Astrocyte of the cerebellum (primary cell): ENCODE measurements at regions not wholly inside any gene's neighbourhood (a gene's known extent, or its start where the extent isn't known, plus 50 kb on each side); places are given as distances from the start of the nearest gene placed in this dataset.
A peak's percentile ranks its signal among the peaks of the same experiment; 100 is the strongest.

Source experiments
- DNase-seq: peaks from one replicate; pipeline ENCODE4 v3.0.0-alpha.2; 2011; ENCODE audit warnings: low read depth
- H3K4me3 ChIP-seq: 2 replicates; pipeline ENCODE4 v1.5.1; 2011; ENCODE audit warnings: mild to moderate bottlenecking, low read depth, low read length, moderate library complexity
- in situ Hi-C: cut with HindIII; loops from 2 replicates; pipeline ENCODE4 v1.10.0; 2017; ENCODE audit warnings: low sequenced_read_pairs
- TF ChIP-seq, protein P1 (sequence below): IDR thresholded peaks from 2 replicates; pipeline ENCODE4 v1.5.1; 2012; ENCODE audit warnings: low read length, low read depth, moderate library complexity, mild to moderate bottlenecking; ENCODE audit errors: missing control alignments

DNA sequence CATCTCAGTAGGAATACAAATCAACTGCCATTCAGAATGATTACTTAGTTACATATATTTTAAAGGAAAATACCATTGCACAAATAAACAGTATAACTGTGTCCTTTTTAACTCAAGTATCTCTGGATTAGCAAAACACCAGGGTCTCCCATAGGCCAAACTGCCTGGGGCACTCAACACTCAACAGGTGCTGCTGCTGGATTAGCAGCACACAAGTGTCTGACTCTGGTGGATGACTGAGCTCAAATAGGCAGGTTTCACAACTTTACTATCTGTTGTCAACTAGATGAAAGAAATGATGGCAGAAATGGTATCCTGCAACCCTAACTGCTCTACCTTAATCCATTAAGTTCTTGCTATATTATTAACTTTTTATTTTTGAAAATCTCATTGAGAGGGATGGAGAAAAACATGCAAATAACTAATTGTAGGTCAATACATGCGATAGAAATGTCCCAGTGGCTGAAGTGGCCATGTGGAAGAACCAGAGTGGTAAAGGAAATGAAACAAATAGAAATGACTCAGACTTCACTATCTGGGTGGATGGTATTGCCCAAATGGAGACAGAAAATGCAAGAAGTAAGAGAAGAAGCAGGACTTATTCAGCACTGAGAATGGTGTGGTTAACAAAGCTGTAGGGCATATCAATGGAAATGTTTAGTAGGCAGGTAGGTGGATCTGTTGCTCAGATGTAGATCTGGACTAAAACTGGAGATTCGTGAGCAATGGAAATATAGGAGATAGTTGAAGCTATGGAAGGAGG lies 90.8 kb upstream of the CCDC190 start:
- H3K4me3 ChIP-seq: no peak overlapping the region
- TF ChIP-seq, protein P1, sequence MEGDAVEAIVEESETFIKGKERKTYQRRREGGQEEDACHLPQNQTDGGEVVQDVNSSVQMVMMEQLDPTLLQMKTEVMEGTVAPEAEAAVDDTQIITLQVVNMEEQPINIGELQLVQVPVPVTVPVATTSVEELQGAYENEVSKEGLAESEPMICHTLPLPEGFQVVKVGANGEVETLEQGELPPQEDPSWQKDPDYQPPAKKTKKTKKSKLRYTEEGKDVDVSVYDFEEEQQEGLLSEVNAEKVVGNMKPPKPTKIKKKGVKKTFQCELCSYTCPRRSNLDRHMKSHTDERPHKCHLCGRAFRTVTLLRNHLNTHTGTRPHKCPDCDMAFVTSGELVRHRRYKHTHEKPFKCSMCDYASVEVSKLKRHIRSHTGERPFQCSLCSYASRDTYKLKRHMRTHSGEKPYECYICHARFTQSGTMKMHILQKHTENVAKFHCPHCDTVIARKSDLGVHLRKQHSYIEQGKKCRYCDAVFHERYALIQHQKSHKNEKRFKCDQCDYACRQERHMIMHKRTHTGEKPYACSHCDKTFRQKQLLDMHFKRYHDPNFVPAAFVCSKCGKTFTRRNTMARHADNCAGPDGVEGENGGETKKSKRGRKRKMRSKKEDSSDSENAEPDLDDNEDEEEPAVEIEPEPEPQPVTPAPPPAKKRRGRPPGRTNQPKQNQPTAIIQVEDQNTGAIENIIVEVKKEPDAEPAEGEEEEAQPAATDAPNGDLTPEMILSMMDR: no peak
- in situ Hi-C loops: no loop called here
- no peak for DNase-seq

DNA sequence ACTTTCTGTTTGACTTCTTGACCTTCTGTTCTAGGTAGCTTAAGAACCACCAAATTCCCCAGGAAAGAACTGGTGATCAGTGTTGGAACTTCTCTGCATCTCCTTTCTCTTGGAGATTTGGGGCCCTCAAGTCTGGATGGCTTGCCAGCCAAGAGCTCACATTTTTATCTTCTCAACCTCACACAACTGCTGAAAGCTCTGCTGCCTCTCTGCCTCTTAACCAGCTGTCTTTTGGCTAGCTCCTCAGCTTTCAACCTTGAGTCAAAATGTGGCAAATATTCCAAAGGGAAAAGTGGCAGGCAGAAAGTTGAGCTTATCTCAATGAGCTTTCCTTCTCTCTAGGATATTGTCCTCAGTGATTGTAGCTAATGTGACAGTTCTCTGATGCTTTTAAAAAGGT lies 89.2 kb upstream of the CCDC190 start:
- TF ChIP-seq, protein P1: no peak
- no peak overlapping the region for H3K4me3 ChIP-seq
- in situ Hi-C loops: no loop called here
- DNase-seq: no peak

GRCh38 chr1:162946701-162947100 lies 85.7 kb upstream of the CCDC190 start:
- H3K4me3 ChIP-seq: no peak overlapping the region
- in situ Hi-C loops: no loop called here
- TF ChIP-seq, protein P1: no peak
- peak; percentile 49 for DNase-seq

DNA sequence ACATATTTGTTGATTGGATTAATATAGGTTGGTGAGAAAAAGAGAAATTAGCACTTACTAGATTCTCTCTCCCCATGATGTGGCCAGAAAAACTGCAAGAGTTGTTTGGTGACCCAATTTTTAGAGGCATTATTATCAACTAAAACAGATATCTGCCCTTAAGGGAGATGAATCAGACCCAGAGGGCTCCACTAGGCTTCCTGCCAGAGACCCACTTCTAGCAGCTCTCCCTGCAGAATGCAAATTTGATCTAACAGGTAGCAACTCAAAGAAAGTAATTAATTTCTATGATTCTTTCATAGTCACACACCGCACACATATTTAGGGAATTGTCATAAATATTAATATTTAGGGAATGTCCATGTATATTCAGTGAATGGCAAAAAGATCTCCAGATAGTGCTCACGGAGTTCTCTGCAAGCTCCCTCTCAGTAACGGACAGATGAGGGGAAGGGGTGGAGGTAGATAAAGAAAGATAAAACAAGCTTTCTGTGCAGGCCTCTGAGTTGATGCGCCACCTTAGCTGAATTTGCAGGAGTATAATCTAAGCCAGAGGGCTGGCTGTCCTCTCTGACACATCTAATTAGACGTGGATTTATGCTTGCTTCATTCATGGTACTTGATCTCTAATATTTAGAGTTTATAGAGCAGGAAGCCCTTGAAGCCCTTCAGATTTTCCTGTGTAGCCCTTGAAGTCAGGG lies 84.1 kb upstream of the CCDC190 start:
- in situ Hi-C loops: no loop called here
- no peak overlapping the region for H3K4me3 ChIP-seq
- TF ChIP-seq, protein P1: no peak
- no peak for DNase-seq

- in situ Hi-C loops: no loop called here
- no peak overlapping the region for H3K4me3 ChIP-seq
- peak; percentile 26 for DNase-seq
- TF ChIP-seq, protein P1: no peak
Observed at GRCh38 chr1:162943622-162944021, 82.6 kb upstream of the CCDC190 start.

DNA sequence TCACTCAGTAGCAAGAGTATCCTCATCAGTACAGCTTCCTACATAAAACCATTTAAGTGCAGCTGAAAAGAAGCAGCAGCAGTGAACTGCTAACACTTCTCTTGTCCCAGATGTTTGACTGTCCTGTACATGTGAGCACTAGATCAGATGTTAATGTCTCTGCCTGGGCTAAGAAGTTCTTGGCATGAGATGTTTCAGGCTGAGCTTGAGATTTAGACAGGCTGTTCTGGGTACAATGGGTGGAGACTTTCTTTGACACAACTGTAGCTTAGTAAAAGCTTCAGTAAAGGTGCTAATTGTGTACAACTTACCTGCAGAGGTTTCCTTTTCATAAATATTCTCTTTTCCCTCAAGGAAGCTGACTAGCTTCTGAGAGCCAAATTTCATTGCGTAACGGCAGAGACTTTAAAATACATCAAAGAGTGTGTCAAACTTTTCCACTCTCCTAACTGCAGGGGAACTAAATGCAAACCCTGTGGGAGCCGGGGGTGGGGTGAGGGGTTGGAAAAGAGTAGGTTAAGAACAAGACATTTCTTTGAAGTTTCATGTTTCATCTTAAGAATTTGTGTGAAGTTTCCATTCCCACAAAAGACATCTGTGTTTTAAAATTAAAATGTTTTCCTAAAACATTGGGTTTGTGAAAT lies 82.1 kb upstream of the CCDC190 start:
- in situ Hi-C loops: no loop called here

More for the DNA sequence above, 82.1 kb upstream of the CCDC190 start:
- TF ChIP-seq, protein P1: no peak
- no peak overlapping the region for H3K4me3 ChIP-seq
- DNase-seq: peak; percentile 33
